HFFc6 (cell line): ENCODE measurements at regions not wholly inside any gene's neighbourhood (a gene's known extent, or its start where the extent isn't known, plus 50 kb on each side); places are given as distances from the start of the nearest gene placed in this dataset.

Experiments
- DNase-seq: peaks from one replicate; pipeline ENCODE4 v3.0.0-alpha.2; 2018
- H3K27ac Mint-ChIP-seq: 2 replicates; pipeline ENCODE4 v1.8.0; 2020; ENCODE audit warnings: mild to moderate bottlenecking, mixed read lengths
- H3K27me3 Mint-ChIP-seq: 2 replicates; pipeline ENCODE4 v1.8.0; 2021; ENCODE audit warnings: mild to moderate bottlenecking, moderate library complexity, mixed read lengths; ENCODE audit not compliant: insufficient read depth
- H3K36me3 Mint-ChIP-seq: 2 replicates; pipeline ENCODE4 v1.8.0; 2021; ENCODE audit warnings: low read depth, mixed read lengths
- H3K4me1 Mint-ChIP-seq: 2 replicates; pipeline ENCODE4 v1.8.0; 2020; ENCODE audit warnings: low read depth, mixed read lengths
- H3K4me3 Mint-ChIP-seq: 2 replicates; pipeline ENCODE4 v1.8.0; 2020; ENCODE audit warnings: mild to moderate bottlenecking, moderate library complexity, mixed read lengths
- H3K9me3 Mint-ChIP-seq: 2 replicates; pipeline ENCODE4 v1.8.0; 2020; ENCODE audit warnings: mild to moderate bottlenecking, mixed read lengths
- CTCF ChIP-seq: fragments of 200-600 bp; sonication (generic); IDR thresholded peaks from 2 replicates; pipeline ENCODE4 v1.5.0; 2021; ENCODE audit warnings: antibody characterized with exemption, mild to moderate bottlenecking

GRCh38 chr2:122639711-122640110 lies 884.3 kb downstream of the TSN start:
- Mint-ChIP-seq H3K36me3 (no peaks in the 10 kb centered on the region; the same call in 1 of the 2 replicates), H3K9me3 (peaks cover 21% of the 10 kb centered on the region), H3K27ac (no peak overlapping the region), H3K4me3 (no peak overlapping the region), H3K4me1 (peaks cover 10% of the 10 kb centered on the region; the same call in 1 of the 2 replicates), H3K27me3 (peaks cover 3% of the 10 kb centered on the region; the same call in 1 of the 2 replicates)
- no peak for TF ChIP-seq CTCF
- DNase-seq = no peak

- H3K27ac Mint-ChIP-seq = no peak overlapping the region; the same call in 1 of the 2 replicates
- peaks cover 11% of the 10 kb centered on the region; the same call in 1 of the 2 replicates for H3K9me3 Mint-ChIP-seq
- TF ChIP-seq CTCF = no peak
Observed at GRCh38 chr2:122643725-122644329, 888.4 kb downstream of the TSN start.

GRCh38 chr2:122651236-122651635 lies 895.8 kb downstream of the TSN start:
- no peak overlapping the region for H3K4me3 Mint-ChIP-seq
- peaks cover 13% of the 10 kb centered on the region for H3K9me3 Mint-ChIP-seq
- H3K36me3 Mint-ChIP-seq = no peaks in the 10 kb centered on the region
- no peaks in the 10 kb centered on the region for H3K27me3 Mint-ChIP-seq
- no peak for TF ChIP-seq CTCF
- no peak for DNase-seq
- no peak overlapping the region for H3K27ac Mint-ChIP-seq
- peaks cover 7% of the 10 kb centered on the region; the same call in 1 of the 2 replicates for H3K4me1 Mint-ChIP-seq

More at GRCh38 chr2:122643725-122644329, 888.4 kb downstream of the TSN start:
- no peaks in the 10 kb centered on the region for H3K36me3 Mint-ChIP-seq
- H3K27me3 Mint-ChIP-seq = no peaks in the 10 kb centered on the region; the same call in 1 of the 2 replicates
- no peaks in the 10 kb centered on the region; the same call in 1 of the 2 replicates for H3K4me1 Mint-ChIP-seq
- peak; percentile 77 for DNase-seq
- no peak overlapping the region for H3K4me3 Mint-ChIP-seq

GRCh38 chr2:122651780-122652179 lies 896.3 kb downstream of the TSN start:
- H3K9me3 Mint-ChIP-seq = peaks cover 13% of the 10 kb centered on the region
- H3K27me3 Mint-ChIP-seq = no peaks in the 10 kb centered on the region
- no peak for TF ChIP-seq CTCF
- DNase-seq = no peak
- H3K4me1 Mint-ChIP-seq = peaks cover 7% of the 10 kb centered on the region; the same call in 1 of the 2 replicates
- no peaks in the 10 kb centered on the region for H3K36me3 Mint-ChIP-seq
- H3K4me3 Mint-ChIP-seq = no peak overlapping the region
- no peak overlapping the region for H3K27ac Mint-ChIP-seq

- peaks cover 13% of the 10 kb centered on the region for H3K9me3 Mint-ChIP-seq
- no peaks in the 10 kb centered on the region for H3K27me3 Mint-ChIP-seq
- no peak overlapping the region for H3K27ac Mint-ChIP-seq
- TF ChIP-seq CTCF = no peak
- H3K4me3 Mint-ChIP-seq = no peak overlapping the region
- DNase-seq = no peak
- H3K4me1 Mint-ChIP-seq = peaks cover 7% of the 10 kb centered on the region; the same call in 1 of the 2 replicates
- H3K36me3 Mint-ChIP-seq = no peaks in the 10 kb centered on the region
Observed at GRCh38 chr2:122652670-122653069, 897.2 kb downstream of the TSN start.
